Fibroblast of skin of scalp (primary cell): ENCODE measurements at regions not wholly inside any gene's neighbourhood (a gene's known extent, or its start where the extent isn't known, plus 50 kb on each side); places are given as distances from the start of the nearest gene placed in this dataset.
"Not testable (repeated sequence)": the region's sequence is repeated elsewhere in the genome, so short reads cannot be mapped to it uniquely, and the experiment has no call there.

Source experiments
- DNase-seq: peaks from one replicate; pipeline ENCODE4 v3.0.0-alpha.2; 2013

- DNase-seq = no peak
Observed at GRCh38 chr4:20122198-20122988, 129.3 kb upstream of the SLIT2 start.

GRCh38 chr4:20119141-20119540, 132.6 kb upstream of the SLIT2 start:
- no peak for DNase-seq

- DNase-seq = no peak
Observed at GRCh38 chr4:20109391-20109790, 142.3 kb upstream of the SLIT2 start.

- DNase-seq = no peak
Observed at GRCh38 chr4:20106921-20107320, 144.8 kb upstream of the SLIT2 start.

DNA sequence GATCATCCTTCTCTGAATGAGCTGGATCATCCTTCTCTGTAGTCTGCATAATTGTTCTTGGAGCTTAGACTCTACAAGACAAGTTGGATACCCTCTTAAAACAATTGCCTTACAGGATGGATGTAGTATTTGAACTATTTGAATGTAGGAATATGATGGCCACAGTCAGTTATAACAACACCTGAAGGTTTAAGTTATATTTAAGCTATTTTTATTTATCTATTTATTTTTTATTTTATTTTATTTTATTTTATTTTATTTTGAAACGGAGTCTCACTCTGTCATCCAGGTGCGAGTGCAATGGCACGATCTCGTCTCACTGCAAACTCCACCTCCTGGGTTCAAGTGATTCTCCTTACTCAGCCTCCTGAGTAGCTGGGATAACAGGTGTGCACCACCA, 149.9 kb upstream of the SLIT2 start:
- DNase-seq = no peak

DNA sequence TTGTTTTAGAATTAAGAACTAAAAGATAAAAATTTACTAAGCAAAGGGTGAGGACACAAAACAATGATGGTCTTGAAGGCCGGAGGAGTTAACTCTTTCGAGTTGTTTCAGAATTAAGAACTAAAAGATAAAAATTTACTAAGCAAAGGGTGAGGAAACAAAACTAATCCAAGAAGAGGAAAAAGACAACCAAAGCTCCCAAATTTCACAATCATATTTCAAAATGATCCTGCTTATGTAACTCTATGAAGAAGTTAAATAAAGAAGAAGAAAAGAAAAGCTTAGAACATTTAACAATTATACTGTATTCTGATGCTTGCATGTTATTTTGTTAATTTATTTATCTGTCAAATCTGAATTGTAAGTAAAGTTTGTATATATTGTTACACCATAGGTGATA, 154.8 kb upstream of the SLIT2 start:
- DNase-seq = no peak

DNA sequence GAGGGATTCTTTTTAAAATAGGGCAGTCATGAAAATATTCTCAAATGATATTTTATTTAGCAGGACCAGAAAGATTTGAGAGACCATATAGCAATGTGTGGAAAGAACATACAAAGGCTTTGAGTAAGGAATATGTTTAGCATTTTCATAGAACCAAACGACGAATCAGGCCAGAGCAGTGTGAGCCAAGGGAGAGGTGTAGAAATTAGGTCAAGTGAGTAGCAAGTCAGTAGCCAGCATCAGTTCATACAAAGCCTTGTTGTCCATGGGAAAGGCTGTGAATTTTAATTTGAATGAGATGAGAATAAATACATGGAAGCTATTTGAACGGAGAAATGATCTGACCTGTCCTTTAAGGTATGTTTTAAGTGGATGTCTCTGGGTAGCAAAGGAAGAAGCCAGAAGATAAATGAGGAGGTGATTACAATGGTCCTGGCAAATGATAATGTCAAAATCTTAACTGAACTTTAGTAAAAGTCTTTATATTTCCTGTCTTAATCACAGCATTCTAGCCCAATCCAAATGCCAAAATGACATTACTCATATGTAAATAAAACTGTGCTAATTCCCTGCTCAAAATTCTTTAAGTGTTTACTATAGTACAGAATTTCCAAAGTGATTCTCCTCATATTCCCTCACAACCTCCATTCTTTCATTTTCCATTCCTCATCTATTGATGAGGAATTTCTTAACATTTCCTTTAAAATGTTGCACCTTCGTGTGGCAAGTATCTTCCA, 155.7 kb upstream of the SLIT2 start:
- DNase-seq = no peak

DNA sequence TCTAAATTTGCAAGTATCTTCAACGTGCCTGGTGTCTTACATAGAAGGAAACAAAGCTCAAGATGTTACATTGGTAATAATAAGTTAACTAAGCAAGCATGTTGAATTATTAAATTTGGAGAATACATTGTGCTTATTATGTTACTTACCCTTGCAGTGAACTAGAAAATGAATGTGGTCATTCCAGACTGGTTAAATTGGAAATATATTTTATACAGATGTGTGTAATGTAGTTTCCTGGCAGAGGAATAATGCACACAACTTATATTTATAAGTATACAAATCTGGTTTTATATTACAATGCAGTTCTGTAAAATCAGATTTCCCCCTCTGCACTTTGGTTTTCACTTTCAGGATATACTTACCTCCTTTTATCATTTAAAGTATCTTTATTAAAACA, 159.9 kb upstream of the SLIT2 start:
- no peak for DNase-seq

DNA sequence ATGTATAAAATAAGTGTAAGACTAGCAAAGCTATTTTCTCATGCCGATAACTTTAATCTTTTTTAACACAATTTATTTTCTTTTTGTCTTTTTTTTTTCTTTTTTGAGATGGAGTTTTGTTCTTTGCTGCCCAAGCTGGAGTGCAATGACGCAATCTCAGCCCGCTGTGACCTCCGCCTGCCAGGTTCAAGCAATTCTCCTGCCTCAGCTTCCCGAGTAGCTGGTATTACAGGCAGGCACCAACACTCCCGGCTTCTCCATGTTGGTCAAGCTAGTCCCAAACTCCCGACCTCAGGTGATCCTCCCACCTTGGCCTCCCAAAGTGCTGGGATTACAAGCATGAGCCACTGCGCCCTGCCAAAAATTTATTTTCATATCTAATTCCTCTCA, 164.2 kb upstream of the SLIT2 start:
- no peak for DNase-seq

DNA sequence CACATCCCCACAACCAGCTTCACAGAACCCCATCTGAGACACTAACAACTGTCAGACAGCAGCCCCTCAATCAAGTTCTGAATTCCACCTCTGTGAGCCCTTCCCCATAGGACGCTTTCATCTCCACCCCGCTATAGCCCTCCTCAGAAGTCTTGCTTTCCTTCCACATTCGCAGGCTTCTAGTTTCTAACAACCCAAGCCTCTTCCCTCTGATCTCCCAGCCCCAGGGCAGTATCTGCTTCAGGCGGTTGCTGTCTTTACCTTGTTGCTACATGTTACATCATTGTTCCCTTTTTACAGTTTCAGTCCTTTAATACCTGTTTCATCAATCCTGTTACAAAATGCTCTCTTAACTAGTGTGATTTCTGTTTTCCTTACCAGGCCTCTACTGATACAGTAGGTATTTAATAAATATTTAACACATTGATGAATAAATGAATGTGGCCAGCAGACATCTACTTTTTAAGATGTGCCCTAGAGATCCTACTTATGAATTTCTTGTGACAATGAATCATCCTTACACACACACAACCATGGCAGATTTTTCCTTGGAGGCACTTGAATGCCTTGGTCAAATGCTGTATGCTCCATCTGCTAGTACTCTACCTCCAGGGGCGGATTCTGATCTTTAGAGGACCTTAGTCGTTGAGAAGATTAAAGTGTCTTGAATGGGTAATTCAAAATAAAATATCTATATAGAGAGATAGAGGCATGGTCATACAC, 164.7 kb upstream of the SLIT2 start:
- DNase-seq = peak; percentile 19

GRCh38 chr4:20086067-20086798, 165.5 kb upstream of the SLIT2 start:
- no peak for DNase-seq

GRCh38 chr4:20085653-20086052, 166.1 kb upstream of the SLIT2 start:
- no peak for DNase-seq

GRCh38 chr4:20085156-20085555, 166.5 kb upstream of the SLIT2 start:
- DNase-seq = peak; percentile 22

DNA sequence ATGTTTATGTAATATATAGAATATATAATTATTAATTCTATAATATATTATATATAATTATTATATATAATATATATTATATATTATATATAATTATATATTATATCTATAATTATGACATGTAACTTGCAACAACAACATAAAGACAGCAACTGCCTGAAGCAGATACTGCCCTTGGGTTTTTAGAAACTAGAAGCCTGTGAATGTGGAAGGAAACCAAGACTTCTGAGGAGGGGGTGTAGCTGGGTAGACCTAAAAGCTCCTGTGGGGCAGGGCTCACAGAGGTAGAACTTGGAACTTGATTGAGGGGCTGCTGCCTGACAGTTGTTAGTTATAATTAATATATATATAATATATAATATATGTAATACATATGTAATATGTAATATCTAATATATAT, 167.2 kb upstream of the SLIT2 start:
- no peak for DNase-seq

- DNase-seq = no peak
Observed at GRCh38 chr4:20078644-20079043, 173.1 kb upstream of the SLIT2 start.

- no peak for DNase-seq
Observed at GRCh38 chr4:20075248-20075871, 176.3 kb upstream of the SLIT2 start.

- no peak for DNase-seq
Observed at GRCh38 chr4:20074450-20074849, 177.3 kb upstream of the SLIT2 start.

DNA sequence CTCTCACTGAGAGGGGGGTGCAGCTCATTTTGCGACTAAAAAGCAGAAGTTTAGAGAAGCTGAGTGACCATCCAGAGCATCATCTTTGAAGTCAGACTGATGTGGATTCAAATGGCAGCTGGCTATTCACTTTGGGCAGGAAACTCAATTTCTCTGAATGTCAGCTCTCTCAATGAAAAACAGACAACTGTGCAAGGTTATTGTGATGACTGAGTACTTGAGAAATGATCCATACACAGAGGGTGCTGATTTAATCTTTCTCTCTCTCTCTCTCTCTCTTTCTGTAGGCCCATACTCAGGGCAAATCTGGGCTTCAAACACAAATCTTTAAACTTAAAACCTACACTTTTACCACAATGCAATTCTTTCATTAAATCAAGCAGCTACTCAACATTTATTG, 185.8 kb upstream of the SLIT2 start:
- no peak for DNase-seq

DNA sequence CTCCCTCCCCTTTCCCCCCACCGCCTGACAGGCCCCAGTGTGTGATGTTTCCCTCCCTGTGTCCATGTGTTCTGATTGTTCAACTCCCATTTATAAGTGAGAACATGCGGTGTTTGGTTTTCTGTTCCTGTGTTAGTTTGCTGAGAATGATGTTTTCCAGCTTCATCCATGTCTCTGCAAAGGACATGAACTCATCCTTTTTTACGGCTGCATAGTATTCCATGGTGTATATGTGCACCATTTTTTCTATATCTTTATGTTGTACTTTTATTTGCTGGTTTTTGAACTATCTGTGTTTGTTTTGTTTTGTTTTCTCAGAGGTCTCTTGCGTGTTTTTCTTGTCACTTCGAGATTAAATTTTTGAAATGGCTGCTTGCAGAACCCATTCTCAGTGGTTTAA, 188.8 kb upstream of the SLIT2 start:
- DNase-seq = not testable (repeated sequence)

- peak; percentile 49 for DNase-seq
Observed at GRCh38 chr4:20062054-20062453, 189.7 kb upstream of the SLIT2 start.

DNA sequence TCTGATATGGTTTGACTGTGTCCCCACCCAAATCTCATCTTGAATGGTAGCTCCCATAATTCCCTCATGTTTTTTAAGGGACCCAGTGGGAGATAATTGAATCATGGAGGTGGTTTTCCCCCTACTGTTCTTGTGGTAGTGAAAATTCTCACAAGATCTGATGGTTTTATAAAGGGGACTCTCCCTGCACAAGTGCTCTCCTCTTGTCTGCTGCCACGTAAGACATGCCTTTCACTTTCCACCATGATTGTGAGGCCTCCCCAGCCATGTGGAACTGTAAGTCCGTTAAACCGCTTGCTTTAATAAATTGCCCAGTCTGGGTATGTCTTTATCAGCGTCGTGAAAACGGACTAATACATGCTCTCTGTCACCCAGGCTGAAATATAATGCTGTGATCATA, 200.9 kb upstream of the SLIT2 start:
- no peak for DNase-seq

DNA sequence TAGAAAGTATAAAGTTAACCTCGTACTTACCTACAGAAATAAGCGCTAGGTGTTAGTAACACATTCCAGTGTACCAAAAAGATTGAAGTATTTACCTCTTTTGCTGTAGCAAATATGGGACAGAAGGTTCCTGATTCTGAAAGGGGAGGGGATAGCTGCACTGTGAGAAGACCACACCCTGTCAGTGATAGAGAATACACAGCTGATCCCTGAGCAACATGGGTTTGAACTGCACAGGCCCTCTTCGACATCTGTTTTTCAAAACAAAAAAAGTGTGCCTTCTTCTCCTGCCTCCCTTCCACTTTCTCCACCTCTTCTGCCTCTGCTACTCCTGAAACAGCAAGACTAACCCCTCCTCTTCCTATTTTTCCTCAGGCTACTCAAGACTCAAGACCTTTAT, 201.8 kb upstream of the SLIT2 start:
- DNase-seq = no peak
